ENCODE measurements at regions not wholly inside any gene's neighbourhood (a gene's known extent, or its start where the extent isn't known, plus 50 kb on each side); places are given as distances from the start of the nearest gene placed in this dataset.

DNA sequence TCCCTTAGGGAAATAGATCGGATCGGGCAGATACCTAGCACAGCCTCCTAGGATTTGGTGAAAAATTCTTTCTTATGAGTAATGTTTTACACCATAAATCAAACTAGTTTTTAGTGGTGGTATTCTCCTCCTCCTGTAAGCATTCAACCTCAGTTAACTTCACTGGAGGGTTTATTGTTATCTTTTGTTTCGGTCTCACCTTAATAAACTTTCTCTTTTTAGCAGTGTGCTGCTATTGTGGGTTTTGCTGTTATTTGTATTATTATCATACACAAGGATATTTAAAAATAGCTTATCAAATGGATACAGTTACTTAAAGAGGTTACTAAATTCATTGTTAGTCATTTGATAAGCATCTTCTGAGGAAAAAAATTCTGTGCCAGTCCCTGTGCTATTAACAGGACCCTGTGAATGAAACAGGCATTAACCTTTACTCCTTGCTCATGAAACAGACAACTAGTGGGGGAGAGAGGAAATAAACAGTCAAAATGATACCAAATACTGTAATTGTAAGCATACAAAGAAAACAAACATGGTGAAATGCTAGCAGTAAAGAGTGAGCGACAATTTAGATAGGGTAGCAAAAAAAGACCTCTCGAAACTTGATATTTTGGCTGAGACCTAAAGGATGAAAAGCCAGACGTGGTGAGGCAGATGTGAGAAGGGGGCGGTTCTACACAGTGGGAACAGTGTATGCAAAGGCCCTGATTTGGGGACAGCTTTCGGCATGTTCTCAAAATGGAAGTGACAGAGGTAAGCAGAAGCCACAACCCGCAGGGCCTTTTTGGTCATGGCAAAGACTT is 178.7 kb upstream of the SOX5 start:
- no TSS peak for BruUV-seq (replicated peaks)
- ChIA-PET CTCF (ENCODE audit: low intra/inter-chr PET ratio) (no interaction called here), POLR2A (interaction anchor here (0.8 kb wide), 1 partner anchor 27 kb away, joined by 3 read pairs; no protein-coding TSS in a partner anchor)
- TF ChIP-seq PHF21A (IDR thresholded peaks at IDR 0.05; ENCODE audit: borderline replicate concordance, low read depth) (no peak), RNF2 (IDR thresholded peaks at IDR 0.05) (no peak), KDM2B (CRISPR knock-in tag; IDR thresholded peaks at IDR 0.05) (no peak), CREBBP (IDR thresholded peaks at IDR 0.05; ENCODE audit: low read depth, low read length) (no peak), ZNF79 (CRISPR knock-in tag; IDR thresholded peaks at IDR 0.05; ENCODE audit: low read depth) (no peak)
- TF ChIP-seq, protein P1, sequence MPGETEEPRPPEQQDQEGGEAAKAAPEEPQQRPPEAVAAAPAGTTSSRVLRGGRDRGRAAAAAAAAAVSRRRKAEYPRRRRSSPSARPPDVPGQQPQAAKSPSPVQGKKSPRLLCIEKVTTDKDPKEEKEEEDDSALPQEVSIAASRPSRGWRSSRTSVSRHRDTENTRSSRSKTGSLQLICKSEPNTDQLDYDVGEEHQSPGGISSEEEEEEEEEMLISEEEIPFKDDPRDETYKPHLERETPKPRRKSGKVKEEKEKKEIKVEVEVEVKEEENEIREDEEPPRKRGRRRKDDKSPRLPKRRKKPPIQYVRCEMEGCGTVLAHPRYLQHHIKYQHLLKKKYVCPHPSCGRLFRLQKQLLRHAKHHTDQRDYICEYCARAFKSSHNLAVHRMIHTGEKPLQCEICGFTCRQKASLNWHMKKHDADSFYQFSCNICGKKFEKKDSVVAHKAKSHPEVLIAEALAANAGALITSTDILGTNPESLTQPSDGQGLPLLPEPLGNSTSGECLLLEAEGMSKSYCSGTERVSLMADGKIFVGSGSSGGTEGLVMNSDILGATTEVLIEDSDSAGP (CRISPR knock-in tag; IDR thresholded peaks at IDR 0.05), result no peak
- FAIRE-seq (no peak), ATAC-seq (no peak), DNase-seq (ENCODE audit: extremely low read depth in 1 of 4, low spot score in 3 of 4) (no peak)
- Histone ChIP-seq H4K20me1 (replicated peaks; ENCODE audit: control insufficient read depth, insufficient read depth, low read length) (no peaks in the 10 kb centered on the region), H3K27ac (ENCODE audit: extremely low read depth, low read depth, low read length) (no peak overlapping the region), H3K27me3 (ENCODE audit: control insufficient read depth in 2 of 2, insufficient read depth in 2 of 2, low read length in 2 of 2) (peaks cover 4 to 7% of the 10 kb centered on the region in 2 experiments; a peak in 3 of 5 replicates), H3K4me1 (replicated peaks in 1 of 2; ENCODE audit: control insufficient read depth in 2 of 2, insufficient read depth in 2 of 2, low read length in 2 of 2) (no peaks in the 10 kb centered on the region), H3K4me2 (ENCODE audit: insufficient read depth, low read length) (no peak overlapping the region), H3K9me1 (ENCODE audit: control insufficient read depth, insufficient read depth, low read length) (no peaks in the 10 kb centered on the region), H3K79me2 (ENCODE audit: control insufficient read depth, insufficient read depth, low read length) (no peaks in the 10 kb centered on the region), H2AFZ (ENCODE audit: low read depth, low read length) (no peak overlapping the region), H3K9me3 (replicated peaks; ENCODE audit: control insufficient read depth, insufficient read depth, low read depth, low read length) (no peaks in the 10 kb centered on the region), H3K9ac (ENCODE audit: insufficient read depth in 1 of 2, low read depth in 2 of 2, low read length in 2 of 2) (no peak overlapping the region), H3K4me3 (no peak overlapping the region), H3K36me3 (ENCODE audit: control insufficient read depth, insufficient read depth, low read length) (no peaks in the 10 kb centered on the region)
- in situ Hi-C loops (cut with MboI), result no loop called here
- intact Hi-C loops (cut with micrococcal nuclease), result no loop called here
- WGBS (ENCODE audit: insufficient coverage, low coverage, missing lambda C conversion rate), result 5% methylated on average over 9 of the region's 9 CpGs
